ENCODE measurements at regions not wholly inside any gene's neighbourhood (a gene's known extent, or its start where the extent isn't known, plus 50 kb on each side); places are given as distances from the start of the nearest gene placed in this dataset.

DNA sequence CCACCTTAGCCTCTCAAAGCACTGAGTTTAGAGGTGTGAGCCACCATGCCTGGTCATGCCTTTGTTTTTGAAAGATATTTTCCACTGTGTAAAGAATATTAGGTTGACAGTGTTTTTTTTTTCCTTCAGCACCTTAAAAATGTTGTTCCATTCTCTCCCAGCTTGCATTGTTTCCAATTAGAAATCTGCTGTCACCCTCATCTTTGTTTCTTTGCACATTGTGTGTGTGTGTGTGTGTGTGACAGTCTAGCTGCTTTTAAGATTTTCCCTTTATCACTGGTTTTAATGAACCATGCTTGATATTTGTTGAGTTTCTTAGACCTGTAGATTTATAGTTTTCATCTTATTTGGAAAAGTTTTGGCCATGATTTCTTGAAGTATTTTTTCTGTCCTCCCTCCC, 79.0 kb upstream of the NKX1-1 start:
- TF ChIP-seq CTCF (conservative IDR thresholded peaks at IDR 0.05; ENCODE audit: low read depth, low read length), result no peak
- TF ChIP-seq EZH2 (IDR thresholded peaks at IDR 0.05; ENCODE audit: low read length, unreplicated experiment), result no peak
- ChIA-PET POLR2A (ENCODE audit: unreplicated experiment) (no interaction called here), CTCF (no interaction called here)
- Histone ChIP-seq H2AFZ (ENCODE audit: low read length) (no peak overlapping the region), H3F3A (ENCODE audit: low read length, unreplicated experiment) (no peaks in the 10 kb centered on the region), H3K79me2 (ENCODE audit: low read length) (no peaks in the 10 kb centered on the region), H3K9ac (ENCODE audit: low read length) (no peak overlapping the region), H4K20me1 (ENCODE audit: low read length) (no peaks in the 10 kb centered on the region), H3K4me2 (ENCODE audit: low read length) (no peak overlapping the region), H3K4me1 (ENCODE audit: insufficient read depth, low read length) (no peaks in the 10 kb centered on the region), H3K9me2 (replicated peaks; ENCODE audit: low read length) (no peaks in the 10 kb centered on the region), H3K36me3 (ENCODE audit: low read depth, low read length) (no peaks in the 10 kb centered on the region), H3K27ac (ENCODE audit: low read length) (no peak overlapping the region), H3K27me3 (ENCODE audit: low read length) (no peaks in the 10 kb centered on the region), H3K9me3 (ENCODE audit: low read length) (no peaks in the 10 kb centered on the region), H3K4me3 (ENCODE audit: low read length) (no peak overlapping the region)
- ATAC-seq (no peak), DNase-seq (no peak)
- intact Hi-C loops (cut with micrococcal nuclease), result no loop called here
- BruUV-seq (replicated peaks), result no TSS peak

- TF ChIP-seq EZH2 (IDR thresholded peaks at IDR 0.05; ENCODE audit: low read length, unreplicated experiment) (no peak), CTCF (conservative IDR thresholded peaks at IDR 0.05; ENCODE audit: low read depth, low read length) (no peak), EZH2phosphoT487 (IDR thresholded peaks at IDR 0.05; ENCODE audit: borderline replicate concordance, low read length) (no peak)
- Histone ChIP-seq H3K79me2 (ENCODE audit: low read length) (no peaks in the 10 kb centered on the region), H2AFZ (ENCODE audit: low read length) (no peak overlapping the region), H3K9ac (ENCODE audit: low read length) (no peak overlapping the region), H3K27ac (ENCODE audit: low read length) (no peak overlapping the region), H3K4me3 (ENCODE audit: low read length) (no peak overlapping the region), H3K27me3 (ENCODE audit: low read length) (no peaks in the 10 kb centered on the region), H3K36me3 (ENCODE audit: low read depth, low read length) (no peaks in the 10 kb centered on the region), H3K9me3 (ENCODE audit: low read length) (no peaks in the 10 kb centered on the region), H3K4me1 (ENCODE audit: insufficient read depth, low read length) (no peaks in the 10 kb centered on the region), H3K9me2 (replicated peaks; ENCODE audit: low read length) (no peaks in the 10 kb centered on the region), H4K20me1 (ENCODE audit: low read length) (no peaks in the 10 kb centered on the region), H3K4me2 (ENCODE audit: low read length) (no peak overlapping the region), H3F3A (ENCODE audit: low read length, unreplicated experiment) (no peaks in the 10 kb centered on the region)
- intact Hi-C loops (cut with micrococcal nuclease), result no loop called here
- ATAC-seq (no peak), DNase-seq (no peak)
- ChIA-PET POLR2A (ENCODE audit: unreplicated experiment) (no interaction called here), CTCF (no interaction called here)
- no TSS peak for BruUV-seq (replicated peaks)
Measured at GRCh38 chr4:1480720-1481119, 74.5 kb upstream of the NKX1-1 start.

GRCh38 chr4:1479454-1479853, 73.2 kb upstream of the NKX1-1 start:
- ChIA-PET CTCF (no interaction called here), POLR2A (ENCODE audit: unreplicated experiment) (no interaction called here)

More at GRCh38 chr4:1479454-1479853, 73.2 kb upstream of the NKX1-1 start:
- Histone ChIP-seq H4K20me1 (ENCODE audit: low read length) (no peaks in the 10 kb centered on the region), H3K4me1 (ENCODE audit: insufficient read depth, low read length) (no peaks in the 10 kb centered on the region), H3K4me3 (ENCODE audit: low read length) (no peak overlapping the region), H3F3A (ENCODE audit: low read length, unreplicated experiment) (no peaks in the 10 kb centered on the region), H3K27me3 (ENCODE audit: low read length) (no peaks in the 10 kb centered on the region), H3K9me3 (ENCODE audit: low read length) (no peaks in the 10 kb centered on the region), H2AFZ (ENCODE audit: low read length) (no peak overlapping the region), H3K9me2 (replicated peaks; ENCODE audit: low read length) (no peaks in the 10 kb centered on the region), H3K27ac (ENCODE audit: low read length) (no peak overlapping the region), H3K36me3 (ENCODE audit: low read depth, low read length) (no peaks in the 10 kb centered on the region), H3K79me2 (ENCODE audit: low read length) (no peaks in the 10 kb centered on the region), H3K9ac (ENCODE audit: low read length) (no peak overlapping the region), H3K4me2 (ENCODE audit: low read length) (no peak overlapping the region)
- intact Hi-C loops (cut with micrococcal nuclease), result no loop called here
- ATAC-seq, result no peak
- no peak for DNase-seq
- no TSS peak for BruUV-seq (replicated peaks)
- TF ChIP-seq EZH2 (IDR thresholded peaks at IDR 0.05; ENCODE audit: low read length, unreplicated experiment) (no peak), CTCF (conservative IDR thresholded peaks at IDR 0.05; ENCODE audit: low read depth, low read length) (no peak), EZH2phosphoT487 (IDR thresholded peaks at IDR 0.05; ENCODE audit: borderline replicate concordance, low read length) (no peak)

Measured in PC-3 (cell line).